Astrocyte (in vitro differentiated cells and primary cell): ENCODE measurements at regions not wholly inside any gene's neighbourhood (a gene's known extent, or its start where the extent isn't known, plus 50 kb on each side); places are given as distances from the start of the nearest gene placed in this dataset.
"Not testable (repeated sequence)": the region's sequence is repeated elsewhere in the genome, so short reads cannot be mapped to it uniquely, and the experiment has no call there.

Experiments
- DNase-seq: peaks from one replicate; pipeline ENCODE4 v3.0.0-alpha.2; 2010; ENCODE audit warnings: low read depth
- FAIRE-seq: peaks from 2 replicates; lab custom pipeline; 2011; peaks lifted over from hg19 to GRCh38; lab: Jason Lieb, UNC
- H2AFZ ChIP-seq: 2 replicates; pipeline ENCODE4 v1.6.0; 2012; ENCODE audit warnings: low read depth, low read length, inconsistent platforms
- H3K27ac ChIP-seq: 2 replicates; pipeline ENCODE4 v1.5.1; 2011; ENCODE audit warnings: low read depth, low read length, inconsistent platforms
- H3K27me3 ChIP-seq: 2 replicates; pipeline ENCODE4 v1.6.0; 2011; ENCODE audit warnings: low read length, inconsistent platforms; ENCODE audit not compliant: insufficient read depth
- H3K36me3 ChIP-seq: 2 replicates; pipeline ENCODE4 v1.5.1; 2011; ENCODE audit warnings: low read length, inconsistent platforms; ENCODE audit not compliant: insufficient read depth
- H3K4me1 ChIP-seq: 2 replicates; pipeline ENCODE4 v1.5.1; 2011; ENCODE audit warnings: low read length, inconsistent platforms; ENCODE audit not compliant: insufficient read depth
- H3K4me2 ChIP-seq: 2 replicates; pipeline ENCODE4 v1.6.0; 2012; ENCODE audit warnings: low read length, inconsistent platforms
- H3K4me3 ChIP-seq: 2 replicates; pipeline ENCODE4 v1.5.1; 2011; ENCODE audit warnings: low read depth, mild to moderate bottlenecking, low read length, inconsistent platforms; ENCODE audit not compliant: insufficient read depth
- H3K79me2 ChIP-seq: 2 replicates; pipeline ENCODE4 v1.6.0; 2012; ENCODE audit warnings: mild to moderate bottlenecking, low read length, inconsistent platforms; ENCODE audit not compliant: insufficient read depth
- H3K9ac ChIP-seq: 2 replicates; pipeline ENCODE4 v1.6.0; 2012; ENCODE audit warnings: mild to moderate bottlenecking, low read length, inconsistent platforms
- H3K9me3 ChIP-seq: 2 replicates; pipeline ENCODE4 v1.5.1; 2012; ENCODE audit warnings: low read depth, mild to moderate bottlenecking, low read length, inconsistent platforms; ENCODE audit not compliant: insufficient read depth
- H4K20me1 ChIP-seq: 2 replicates; pipeline ENCODE4 v1.6.0; 2012; ENCODE audit warnings: low read length, inconsistent platforms; ENCODE audit not compliant: insufficient read depth
- H3K27ac Mint-ChIP-seq: one replicate; pipeline ENCODE4 v1.8.0; 2021; ENCODE audit warnings: mild to moderate bottlenecking, mixed read lengths; ENCODE audit not compliant: unreplicated experiment
- H3K27me3 Mint-ChIP-seq: one replicate; pipeline ENCODE4 v1.8.0; 2021; ENCODE audit warnings: low read depth, mixed read lengths; ENCODE audit not compliant: unreplicated experiment
- H3K36me3 Mint-ChIP-seq: one replicate; pipeline ENCODE4 v1.8.0; 2021; ENCODE audit warnings: low read depth, mixed read lengths; ENCODE audit not compliant: unreplicated experiment
- H3K4me1 Mint-ChIP-seq: one replicate; pipeline ENCODE4 v1.8.0; 2021; ENCODE audit warnings: low read depth, mixed read lengths; ENCODE audit not compliant: unreplicated experiment
- H3K4me3 Mint-ChIP-seq: one replicate; pipeline ENCODE4 v1.8.0; 2021; ENCODE audit warnings: mild to moderate bottlenecking, moderate library complexity, mixed read lengths; ENCODE audit not compliant: unreplicated experiment
- H3K9me3 Mint-ChIP-seq: one replicate; pipeline ENCODE4 v1.8.0; 2021; ENCODE audit warnings: mild to moderate bottlenecking, mixed read lengths; ENCODE audit not compliant: unreplicated experiment
- EZH2 ChIP-seq: IDR thresholded peaks from 2 replicates; pipeline ENCODE4 v1.6.1; 2012; ENCODE audit warnings: mild to moderate bottlenecking, low read length, inconsistent platforms; ENCODE audit not compliant: insufficient read depth
- TF ChIP-seq, protein P1 (sequence below): IDR thresholded peaks from 2 replicates; pipeline ENCODE4 v1.5.1; 2011; ENCODE audit warnings: low read depth, mild to moderate bottlenecking, inconsistent platforms, low read length, moderate library complexity; ENCODE audit not compliant: insufficient read depth

GRCh38 chr5:86709157-86709881, 91.6 kb downstream of the COX7C start:
- no peak overlapping the region for H3K27ac ChIP-seq
- FAIRE-seq (no peak), DNase-seq (no peak)
- no peaks in the 10 kb centered on the region for H3K36me3 Mint-ChIP-seq
- H3K27me3 ChIP-seq: no peaks in the 10 kb centered on the region
- peaks cover 2% of the 10 kb centered on the region for H3K4me1 Mint-ChIP-seq
- no peak overlapping the region for H3K27ac Mint-ChIP-seq
- H3K9me3 ChIP-seq: no peaks in the 10 kb centered on the region
- H3K36me3 ChIP-seq: no peaks in the 10 kb centered on the region
- no peak overlapping the region for H3K4me3 ChIP-seq
- no peaks in the 10 kb centered on the region for H4K20me1 ChIP-seq
- H3K4me3 Mint-ChIP-seq: no peak overlapping the region
- H2AFZ ChIP-seq: no peak overlapping the region
- no peaks in the 10 kb centered on the region for H3K27me3 Mint-ChIP-seq
- H3K4me1 ChIP-seq: no peaks in the 10 kb centered on the region
- no peak overlapping the region for H3K9ac ChIP-seq
- TF ChIP-seq, protein P1, sequence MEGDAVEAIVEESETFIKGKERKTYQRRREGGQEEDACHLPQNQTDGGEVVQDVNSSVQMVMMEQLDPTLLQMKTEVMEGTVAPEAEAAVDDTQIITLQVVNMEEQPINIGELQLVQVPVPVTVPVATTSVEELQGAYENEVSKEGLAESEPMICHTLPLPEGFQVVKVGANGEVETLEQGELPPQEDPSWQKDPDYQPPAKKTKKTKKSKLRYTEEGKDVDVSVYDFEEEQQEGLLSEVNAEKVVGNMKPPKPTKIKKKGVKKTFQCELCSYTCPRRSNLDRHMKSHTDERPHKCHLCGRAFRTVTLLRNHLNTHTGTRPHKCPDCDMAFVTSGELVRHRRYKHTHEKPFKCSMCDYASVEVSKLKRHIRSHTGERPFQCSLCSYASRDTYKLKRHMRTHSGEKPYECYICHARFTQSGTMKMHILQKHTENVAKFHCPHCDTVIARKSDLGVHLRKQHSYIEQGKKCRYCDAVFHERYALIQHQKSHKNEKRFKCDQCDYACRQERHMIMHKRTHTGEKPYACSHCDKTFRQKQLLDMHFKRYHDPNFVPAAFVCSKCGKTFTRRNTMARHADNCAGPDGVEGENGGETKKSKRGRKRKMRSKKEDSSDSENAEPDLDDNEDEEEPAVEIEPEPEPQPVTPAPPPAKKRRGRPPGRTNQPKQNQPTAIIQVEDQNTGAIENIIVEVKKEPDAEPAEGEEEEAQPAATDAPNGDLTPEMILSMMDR: no peak
- TF ChIP-seq EZH2: no peak
- H3K9me3 Mint-ChIP-seq: no peaks in the 10 kb centered on the region
- H3K79me2 ChIP-seq: no peaks in the 10 kb centered on the region
- no peak overlapping the region for H3K4me2 ChIP-seq

GRCh38 chr5:86716121-86716520, 98.4 kb downstream of the COX7C start:
- no peak overlapping the region for H3K9ac ChIP-seq
- TF ChIP-seq EZH2: no peak
- TF ChIP-seq, protein P1: no peak
- H3K27ac Mint-ChIP-seq: no peak overlapping the region
- no peaks in the 10 kb centered on the region for H3K79me2 ChIP-seq
- no peaks in the 10 kb centered on the region for H4K20me1 ChIP-seq
- DNase-seq (no peak), FAIRE-seq (no peak)
- H3K4me1 ChIP-seq: no peaks in the 10 kb centered on the region
- no peak overlapping the region for H3K4me3 ChIP-seq
- H3K9me3 ChIP-seq: peaks cover 4% of the 10 kb centered on the region
- H3K4me3 Mint-ChIP-seq: no peak overlapping the region
- H3K36me3 Mint-ChIP-seq: no peaks in the 10 kb centered on the region
- no peaks in the 10 kb centered on the region for H3K27me3 ChIP-seq
- no peaks in the 10 kb centered on the region for H3K27me3 Mint-ChIP-seq
- H3K27ac ChIP-seq: no peak overlapping the region
- H3K4me2 ChIP-seq: no peak overlapping the region
- H2AFZ ChIP-seq: no peak overlapping the region
- peaks cover 11% of the 10 kb centered on the region for H3K4me1 Mint-ChIP-seq
- no peaks in the 10 kb centered on the region for H3K9me3 Mint-ChIP-seq
- no peaks in the 10 kb centered on the region for H3K36me3 ChIP-seq

GRCh38 chr5:86731319-86732117, 113.8 kb downstream of the COX7C start:
- H3K4me3 Mint-ChIP-seq, H3K36me3 Mint-ChIP-seq, H2AFZ ChIP-seq, H3K9ac ChIP-seq, H3K27me3 ChIP-seq, H3K4me2 ChIP-seq, H3K36me3 ChIP-seq, H3K27ac ChIP-seq, H3K9me3 ChIP-seq, FAIRE-seq, H3K4me1 ChIP-seq, H3K27ac Mint-ChIP-seq, H3K79me2 ChIP-seq, H4K20me1 ChIP-seq, DNase-seq, H3K9me3 Mint-ChIP-seq, H3K4me3 ChIP-seq, H3K4me1 Mint-ChIP-seq, H3K27me3 Mint-ChIP-seq: not testable (repeated sequence)
